Stimulated activated CD8-positive, alpha-beta memory T cell treated with anti-CD3 and anti-CD28 coated beads, Interleukin-15, amount 100 ng/mL, for 1 hour (primary cell): ENCODE measurements at regions not wholly inside any gene's neighbourhood (a gene's known extent, or its start where the extent isn't known, plus 50 kb on each side); places are given as distances from the start of the nearest gene placed in this dataset.

Experiments
- DNase-seq: peaks from one replicate; pipeline ENCODE4 v3.0.0-alpha.2; 2020; ENCODE audit warnings: low read depth

DNA sequence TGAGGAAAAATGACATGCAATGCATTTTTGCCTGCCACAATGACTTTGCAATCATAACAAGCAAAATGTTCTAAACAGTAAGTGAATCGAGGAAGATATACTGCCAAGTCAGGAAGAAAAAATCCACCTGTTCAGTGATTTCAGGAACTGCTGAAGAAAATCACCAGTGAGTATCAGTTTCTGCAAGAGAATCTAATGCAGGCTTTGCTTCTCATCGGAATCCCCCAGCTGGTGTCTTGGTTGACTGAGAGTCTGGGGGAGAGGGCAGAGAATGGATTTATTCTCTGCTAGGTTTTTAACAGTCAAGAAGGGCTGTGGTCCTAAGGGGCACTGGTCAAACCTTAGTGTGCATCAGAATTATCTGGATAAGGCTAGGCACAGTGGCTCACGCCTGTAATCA is 363.4 kb downstream of the CDH26 start:
- DNase-seq: no peak

DNA sequence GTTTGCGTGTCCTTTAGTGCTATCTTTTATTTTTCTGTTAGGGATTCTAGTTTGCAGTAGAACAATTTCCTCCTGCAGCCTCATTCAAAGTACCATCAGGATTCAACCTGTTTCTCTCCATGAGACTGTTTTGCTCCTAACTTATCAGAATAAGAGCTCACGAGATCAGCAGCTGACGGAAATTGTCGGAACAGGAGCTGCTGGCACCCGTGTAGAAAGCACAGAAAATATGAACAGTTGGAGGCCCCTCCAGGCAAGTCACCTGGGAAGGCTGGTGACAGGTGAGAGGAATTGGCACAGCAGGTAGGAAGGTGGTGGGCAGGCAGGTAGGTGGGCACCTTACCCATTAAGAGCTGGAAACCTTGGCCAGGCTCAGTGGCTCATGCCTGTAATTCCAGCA is 368.6 kb downstream of the CDH26 start:
- DNase-seq: no peak

DNA sequence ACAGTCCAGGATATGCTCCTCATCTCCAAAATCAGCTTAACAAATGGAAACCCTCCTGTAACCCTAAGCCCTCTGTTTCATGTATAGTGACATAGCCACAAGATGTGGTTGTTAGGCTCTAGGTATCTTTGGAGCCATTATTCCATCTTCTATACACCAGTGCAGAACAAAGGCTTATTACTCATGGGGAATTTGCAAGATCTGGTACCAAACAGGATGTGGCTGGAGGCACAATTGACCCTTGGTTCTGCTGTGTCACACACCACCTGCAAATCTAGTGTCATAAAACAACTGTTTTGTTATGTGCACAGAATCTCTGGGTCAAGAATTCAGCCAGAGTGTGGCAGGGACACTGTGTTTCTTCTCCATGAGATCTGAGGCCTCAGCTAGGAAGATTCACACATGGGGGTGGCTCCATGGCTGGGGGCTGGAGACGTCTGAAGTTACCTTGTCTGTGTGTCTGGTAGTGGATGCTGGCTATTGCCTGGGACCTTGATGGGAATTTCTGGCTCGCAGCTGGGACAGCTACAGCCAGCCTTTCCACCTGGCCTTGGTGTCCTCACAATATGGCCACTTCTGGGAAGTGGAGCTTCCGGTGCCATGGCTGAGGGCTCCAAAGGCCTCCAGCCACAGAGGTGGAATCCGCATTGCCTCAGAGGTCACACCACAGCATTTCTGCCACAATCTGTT is 369.9 kb downstream of the CDH26 start:
- no peak for DNase-seq

DNA sequence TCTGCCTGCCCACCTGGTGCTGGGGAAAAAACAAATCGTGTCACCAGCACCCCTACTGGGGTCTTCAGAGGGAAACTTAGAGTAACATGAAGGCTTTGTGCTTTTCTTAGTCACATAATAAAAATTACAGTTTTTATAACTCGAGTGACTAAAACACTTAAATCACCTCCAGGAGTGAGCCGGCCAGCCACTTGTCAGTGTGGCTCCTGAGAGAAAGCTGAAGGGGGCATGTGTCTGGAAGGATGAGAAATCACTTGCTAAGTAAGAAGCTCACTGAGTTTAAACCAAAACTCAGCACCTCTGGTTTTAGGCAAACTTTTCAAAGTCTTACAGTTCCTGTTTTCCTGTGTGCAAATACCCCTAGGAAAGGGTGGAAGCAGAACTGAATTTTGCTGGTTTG is 372.2 kb downstream of the CDH26 start:
- no peak for DNase-seq

DNA sequence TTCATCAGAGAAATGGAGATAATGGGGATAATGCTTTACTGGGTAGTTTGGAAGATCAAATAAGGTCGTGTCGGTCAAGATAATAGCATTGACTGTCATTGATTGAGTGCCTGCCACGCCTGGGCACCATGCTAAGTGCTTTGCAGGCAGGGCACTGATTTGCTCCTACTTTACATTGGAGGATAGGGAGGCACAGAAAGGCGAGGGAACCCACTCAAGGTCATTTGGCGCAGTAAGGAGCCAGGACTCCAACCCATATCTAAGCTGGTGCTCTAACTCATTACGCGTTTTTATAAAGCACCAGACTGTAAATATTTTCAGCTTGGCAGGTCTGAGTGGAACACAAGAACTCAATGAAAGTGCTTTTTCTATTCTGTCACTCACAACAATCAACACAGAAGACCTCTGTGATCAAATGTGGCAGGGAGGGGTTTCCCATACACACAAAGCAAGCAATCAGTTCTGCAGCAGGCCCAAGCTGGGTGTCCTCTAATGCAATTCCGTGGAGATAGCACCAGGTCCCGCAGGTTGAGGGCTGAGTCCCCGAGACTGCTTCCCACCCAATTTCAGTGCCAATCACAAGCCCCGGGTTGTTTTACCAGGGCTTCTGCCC is 373.6 kb downstream of the CDH26 start:
- no peak for DNase-seq

DNA sequence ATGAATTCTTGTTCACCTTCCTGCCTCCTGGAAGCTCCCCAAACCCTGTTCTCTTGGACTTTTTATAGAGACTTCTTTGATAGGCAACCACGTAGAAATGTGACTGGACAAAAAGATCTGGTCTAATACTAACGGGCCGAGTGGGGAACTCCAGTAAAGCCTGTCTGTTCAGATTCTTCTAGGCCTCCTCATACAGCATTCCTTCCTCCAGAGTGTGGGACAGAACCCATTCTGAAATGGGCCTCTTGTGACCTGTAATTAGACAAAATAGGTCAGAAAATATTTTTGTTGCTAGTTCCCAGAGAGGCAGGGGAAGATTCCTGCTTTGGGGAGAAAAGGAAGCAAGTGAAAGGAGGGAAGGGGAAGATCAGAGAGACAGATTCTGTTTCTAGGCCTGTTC is 374.3 kb downstream of the CDH26 start:
- no peak for DNase-seq

DNA sequence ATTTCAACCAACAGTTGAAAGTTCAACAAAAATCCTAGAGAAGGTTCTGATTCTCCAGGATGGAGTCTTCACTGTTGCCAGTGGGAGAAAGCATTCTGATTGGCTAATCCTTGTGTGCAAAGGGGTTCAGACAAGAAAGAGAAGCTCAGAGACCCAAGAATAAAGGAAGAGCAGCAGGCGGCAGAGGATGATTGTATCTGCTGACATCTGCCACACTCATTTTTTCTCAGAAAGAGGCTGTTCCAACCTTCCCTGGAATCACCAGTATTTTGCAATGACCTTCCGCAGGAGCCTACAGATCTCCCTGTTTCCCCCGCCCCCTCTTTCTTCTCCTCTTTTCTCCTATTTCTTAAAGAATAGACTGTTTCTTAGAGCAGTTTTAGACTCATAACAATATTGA is 376.7 kb downstream of the CDH26 start:
- no peak for DNase-seq

DNA sequence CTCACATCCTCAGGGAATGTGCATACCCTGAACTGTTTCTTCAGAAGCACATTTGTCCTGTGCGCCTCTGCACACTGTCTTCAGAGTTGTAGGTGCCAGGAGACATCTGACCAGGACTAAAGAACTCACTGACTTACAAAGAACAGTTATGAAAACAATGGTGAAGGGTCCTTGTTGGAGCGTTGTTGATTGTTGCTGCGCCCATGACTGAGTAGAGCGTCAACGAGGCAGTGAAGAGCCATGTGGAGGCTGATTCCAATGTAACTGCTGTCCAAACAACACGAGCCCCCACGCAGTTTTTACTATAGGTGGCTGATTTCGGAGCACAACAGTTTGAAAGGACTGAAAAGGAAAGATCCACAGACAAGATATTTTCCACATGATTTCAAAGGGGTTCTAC is 380.3 kb downstream of the CDH26 start:
- DNase-seq: no peak

DNA sequence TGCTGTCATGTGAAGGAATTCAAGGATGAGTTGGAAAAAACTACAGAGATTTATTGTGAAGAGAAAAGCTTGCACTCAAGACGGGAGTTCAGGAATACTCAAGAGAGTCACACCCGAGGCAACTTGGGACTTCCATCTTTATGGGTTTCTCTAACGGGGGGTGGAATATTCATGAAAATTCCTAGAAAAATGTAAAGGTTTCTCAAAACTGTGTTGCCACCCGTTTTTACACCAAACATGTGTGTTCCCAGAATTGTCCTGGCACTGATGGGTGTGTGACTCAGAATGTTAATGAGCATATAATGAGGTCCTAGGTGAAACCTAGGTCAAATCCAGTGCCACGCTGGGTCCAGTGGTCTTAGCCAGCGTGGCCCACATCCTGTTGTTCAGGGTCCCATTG is 381.5 kb downstream of the CDH26 start:
- no peak for DNase-seq

DNA sequence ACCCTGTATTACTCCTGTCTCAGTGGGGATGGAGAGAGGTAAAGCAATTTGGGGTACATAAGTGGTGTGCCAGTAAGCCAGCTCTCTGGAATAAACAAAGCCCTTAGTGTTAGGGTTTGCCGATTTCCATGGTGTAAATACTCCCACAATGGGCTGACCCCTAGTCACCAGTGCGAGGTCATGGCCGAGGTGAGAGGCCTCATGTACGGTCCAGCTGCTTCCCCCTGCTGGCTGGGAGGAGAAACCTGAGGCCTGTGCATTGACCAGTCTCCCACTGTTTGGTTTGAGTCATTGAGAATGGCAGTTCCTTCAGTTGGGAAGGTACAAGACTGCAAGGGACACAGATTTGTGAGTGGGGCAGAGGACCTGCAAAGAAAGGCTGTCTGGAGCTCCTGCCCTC is 382.0 kb downstream of the CDH26 start:
- no peak for DNase-seq

DNA sequence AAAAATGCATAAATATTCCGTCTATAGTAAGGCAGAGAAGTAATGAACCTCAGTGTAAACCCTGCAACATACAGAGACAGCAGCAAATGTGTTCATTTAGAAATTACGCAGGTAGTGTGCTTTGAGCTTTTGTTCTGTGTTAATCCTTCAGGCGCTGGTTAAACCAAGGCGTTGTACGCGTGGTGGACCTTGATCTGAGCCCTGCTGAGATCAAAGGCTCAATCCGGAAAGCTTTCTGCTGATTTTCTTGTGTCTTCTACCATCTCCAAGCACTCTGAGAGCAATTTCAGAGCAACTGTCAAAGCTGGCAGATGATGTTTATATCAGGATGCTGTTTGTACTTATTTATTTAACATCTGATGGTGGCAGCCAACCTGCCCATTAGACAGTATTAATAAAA is 382.8 kb downstream of the CDH26 start:
- DNase-seq: no peak

DNA sequence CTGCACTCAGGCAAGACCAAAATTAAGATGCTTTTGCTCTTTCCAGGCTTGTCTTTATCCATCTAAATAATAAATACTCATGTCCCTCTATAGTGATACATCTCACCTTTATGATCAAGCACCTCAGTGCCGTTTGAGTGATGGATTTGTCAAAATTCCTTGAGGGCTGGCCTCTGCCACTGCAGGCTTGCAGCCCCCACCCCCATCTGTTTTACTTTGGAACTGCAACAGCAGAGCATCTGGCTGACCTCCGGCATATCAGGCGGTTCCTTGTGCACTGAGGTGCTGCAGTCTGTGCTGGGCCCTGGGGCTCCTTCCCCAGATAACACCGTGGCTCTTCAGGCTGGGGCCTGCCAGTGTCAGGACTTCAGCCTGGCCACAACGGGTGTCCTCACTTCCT is 386.9 kb downstream of the CDH26 start:
- DNase-seq: no peak

DNA sequence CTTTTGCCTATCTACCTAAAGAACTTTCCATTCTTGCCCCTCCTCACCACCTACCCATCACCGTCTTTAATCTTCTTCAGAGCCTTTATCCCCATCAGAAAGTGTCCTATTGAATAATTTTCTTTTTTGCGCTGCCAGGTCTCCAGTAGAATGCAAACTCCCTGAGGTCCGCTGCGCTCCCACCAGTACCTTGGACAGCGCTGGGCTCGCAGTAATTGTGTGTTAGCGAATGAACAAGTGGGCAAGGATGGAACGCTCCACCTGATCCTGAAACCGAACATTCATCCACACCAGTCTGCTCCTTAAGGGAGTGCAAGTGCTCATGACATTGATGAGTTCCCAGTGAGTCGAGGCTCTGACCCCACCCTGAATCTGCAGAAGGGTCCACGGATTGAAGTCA is 391.2 kb downstream of the CDH26 start:
- no peak for DNase-seq

DNA sequence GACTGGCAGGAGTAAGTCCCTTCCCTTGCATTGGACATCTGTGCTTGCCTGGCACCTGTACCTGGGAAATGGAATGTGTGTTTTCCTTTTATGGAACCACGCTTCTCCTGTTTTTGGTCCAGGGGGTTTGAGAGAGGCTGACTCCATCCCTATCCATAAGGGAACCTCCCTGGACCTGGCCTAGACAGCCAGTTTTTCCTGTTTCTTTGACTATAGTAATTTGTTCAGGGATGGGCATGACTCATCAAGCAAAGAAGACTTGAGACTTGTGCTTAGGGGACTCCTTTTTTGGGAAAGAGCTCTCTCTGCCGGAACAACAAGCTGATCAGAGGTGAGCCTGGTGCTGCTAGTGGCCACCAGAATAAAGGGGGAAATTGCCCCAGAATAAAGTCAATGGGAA is 393.8 kb downstream of the CDH26 start:
- no peak for DNase-seq

DNA sequence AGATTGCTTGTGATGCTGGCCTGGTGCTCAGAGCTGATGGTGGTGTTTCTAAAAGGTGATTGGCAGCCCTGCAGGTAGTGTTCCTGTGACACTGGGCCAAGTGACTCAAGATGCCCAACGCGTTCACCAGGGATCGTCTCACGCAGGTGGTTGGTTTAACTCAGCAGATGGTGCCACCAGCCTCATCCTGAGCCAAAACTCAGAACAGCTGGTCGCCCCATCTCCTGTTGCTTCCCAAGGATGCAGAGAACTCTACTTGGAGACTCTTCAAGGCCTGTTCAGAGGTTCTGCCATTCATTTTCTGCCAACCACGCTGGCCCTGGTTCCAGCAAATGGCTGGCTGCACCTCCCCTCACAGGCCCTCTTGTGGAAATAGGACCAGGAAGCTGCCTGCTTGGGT is 394.4 kb downstream of the CDH26 start:
- no peak for DNase-seq

DNA sequence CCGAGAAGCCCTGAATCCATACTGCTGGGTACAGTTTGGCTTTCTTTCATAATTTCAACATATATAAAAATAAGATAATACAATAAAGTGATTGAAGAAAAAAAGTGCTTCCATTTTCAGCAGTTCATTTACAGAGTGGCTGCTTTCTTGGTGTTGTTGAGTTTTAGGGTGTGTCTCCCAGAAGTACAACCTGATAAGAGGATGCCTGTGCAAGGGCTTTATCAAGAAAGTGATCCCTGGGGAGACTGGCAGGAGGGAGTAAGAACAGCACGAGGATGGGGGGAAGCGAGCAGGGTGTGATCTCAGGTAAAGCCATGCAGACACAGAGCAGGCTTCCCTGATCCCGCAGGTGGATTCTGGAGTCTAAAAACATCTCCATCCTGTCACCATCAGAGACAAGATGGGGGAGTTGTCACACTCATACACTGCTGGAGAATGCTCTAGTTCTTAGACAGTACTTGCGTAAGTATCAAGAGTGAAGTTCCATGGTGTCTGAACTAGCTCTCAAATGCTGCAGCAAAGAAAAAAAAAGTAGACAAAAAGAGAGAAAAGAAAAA is 395.9 kb downstream of the CDH26 start:
- no peak for DNase-seq

DNA sequence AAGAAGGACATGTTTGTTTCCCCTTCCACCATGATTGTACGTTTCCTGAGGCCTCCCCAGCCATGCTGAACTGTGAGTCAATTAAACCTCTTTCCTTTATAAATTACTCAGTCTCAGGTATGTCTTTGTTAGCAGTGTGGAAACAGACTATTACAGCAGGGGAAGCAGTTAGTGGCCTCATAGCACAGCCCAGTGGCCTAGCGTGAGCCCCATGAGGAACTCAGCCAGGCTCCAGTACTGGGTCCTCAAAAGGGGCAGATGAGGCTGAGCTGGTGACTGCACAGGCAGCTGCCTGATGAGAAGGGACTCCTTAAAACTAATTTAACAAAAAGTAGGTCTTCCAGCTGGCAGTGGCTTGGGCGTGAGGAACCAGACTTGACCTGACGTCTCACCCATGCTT is 399.9 kb downstream of the CDH26 start:
- no peak for DNase-seq

DNA sequence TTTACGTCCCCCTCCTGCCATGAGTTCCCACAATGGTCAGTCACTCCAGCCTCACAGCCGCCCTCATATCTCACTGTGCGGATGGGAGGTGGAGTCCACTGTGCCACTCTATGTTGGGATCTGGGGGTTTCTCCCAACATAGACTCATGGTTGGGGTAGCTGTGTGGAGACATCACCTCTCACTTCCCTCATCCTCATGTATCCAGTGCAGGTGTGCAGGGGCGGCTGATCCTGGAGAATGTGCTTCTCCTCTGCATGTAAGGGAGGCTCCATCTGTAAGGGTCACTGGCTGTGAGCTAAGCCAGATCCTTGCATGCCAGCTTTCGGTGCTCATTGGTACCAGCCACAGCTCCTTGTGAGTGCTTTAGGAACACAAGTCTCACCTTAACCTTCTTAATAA is 400.8 kb downstream of the CDH26 start:
- DNase-seq: no peak

DNA sequence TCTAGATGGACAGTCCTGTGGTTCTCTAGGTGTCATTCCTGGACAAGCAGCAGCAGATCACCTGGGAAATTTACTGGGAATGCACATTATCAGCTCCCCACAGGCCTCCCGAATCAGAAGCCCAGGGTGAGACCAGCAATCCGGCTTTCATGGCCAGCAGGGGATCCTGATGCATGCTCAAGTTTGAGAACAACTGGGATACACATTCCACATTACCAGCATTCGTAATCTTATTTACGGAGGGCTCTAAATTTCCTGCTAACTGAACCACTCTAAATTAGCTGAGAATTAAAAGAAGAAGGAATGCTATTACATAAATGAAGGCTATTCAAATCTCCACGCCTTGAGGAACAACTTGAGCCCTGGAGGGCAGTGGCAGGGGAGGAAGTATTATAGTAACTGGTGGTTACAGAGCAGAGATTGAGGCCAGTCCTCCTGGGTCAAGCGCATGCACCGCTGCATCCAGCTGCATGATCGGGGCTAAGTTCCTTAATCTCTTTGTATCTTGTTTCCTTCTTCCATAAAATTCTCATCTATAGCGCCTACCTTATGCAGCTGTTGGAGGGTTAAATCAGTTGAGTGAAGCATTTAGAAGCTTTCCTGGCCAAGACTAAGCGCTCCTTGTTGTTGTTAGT is 403.7 kb downstream of the CDH26 start:
- DNase-seq: no peak

DNA sequence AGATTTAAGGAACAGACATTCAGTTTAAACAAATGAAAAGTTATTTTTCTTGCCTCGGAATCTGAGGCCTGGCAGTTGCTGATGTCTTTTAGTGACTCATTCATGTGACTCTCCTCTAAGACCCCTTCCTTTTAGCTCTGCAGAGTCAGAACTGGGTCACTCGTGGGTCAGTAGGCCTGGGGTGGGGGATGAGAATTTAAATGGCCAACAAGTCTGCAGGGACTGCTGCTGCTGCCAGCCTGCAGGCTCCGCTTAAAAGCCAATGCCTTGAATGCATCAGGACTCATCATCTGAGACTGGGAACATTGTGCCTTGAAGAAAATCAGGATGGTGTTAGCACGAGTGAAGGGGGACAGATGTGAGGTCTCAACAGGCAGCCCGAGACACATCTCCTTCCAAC is 404.3 kb downstream of the CDH26 start:
- DNase-seq: no peak

DNA sequence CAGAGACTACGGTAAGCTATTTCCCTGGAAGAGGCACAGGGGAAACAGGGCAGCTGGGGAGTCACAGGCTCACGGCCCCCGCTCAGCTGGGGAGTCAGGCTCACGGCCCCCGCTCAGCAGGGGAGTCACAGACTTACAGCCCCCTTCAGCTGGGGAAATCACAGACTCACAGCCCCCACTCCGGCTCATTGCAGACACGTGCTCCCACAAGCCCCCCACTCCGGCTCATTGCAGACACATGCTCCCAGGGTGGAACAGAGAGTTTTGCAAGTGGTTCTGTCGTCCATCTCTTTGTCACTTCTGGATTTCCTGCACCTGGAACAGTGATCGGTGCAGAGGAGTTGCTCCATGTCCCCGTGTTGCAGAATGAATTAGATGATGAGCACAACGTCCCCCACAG is 405.5 kb downstream of the CDH26 start:
- no peak for DNase-seq

DNA sequence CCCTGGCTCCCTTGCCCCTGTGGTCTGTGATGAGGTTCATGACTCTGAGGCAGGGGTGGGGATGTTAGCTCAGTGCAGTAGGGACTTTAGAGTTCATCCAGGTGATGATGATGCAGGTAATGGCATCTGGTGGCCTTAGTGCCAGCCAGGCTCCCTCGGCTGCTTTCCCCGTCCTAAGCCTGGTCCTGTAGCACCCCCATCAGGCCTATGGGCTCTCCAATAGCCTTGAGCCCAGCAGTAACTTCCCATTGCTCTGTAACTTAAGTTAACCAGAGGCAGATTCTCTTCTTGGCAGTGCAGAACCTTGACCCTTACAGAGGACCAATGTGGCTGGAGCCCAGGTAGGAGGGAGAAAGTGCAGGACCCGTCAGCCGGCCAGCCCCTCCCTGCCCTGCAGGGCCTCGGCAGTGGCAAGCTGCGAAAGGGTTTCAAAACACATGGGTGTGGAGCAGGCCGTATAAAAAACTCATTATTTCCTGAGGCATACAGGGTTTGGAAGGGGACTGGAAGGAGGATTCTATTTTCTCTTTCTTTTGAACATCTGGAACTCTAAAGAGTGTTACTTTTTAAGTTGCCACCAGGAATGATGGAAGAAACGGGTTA is 406.9 kb downstream of the CDH26 start:
- no peak for DNase-seq

DNA sequence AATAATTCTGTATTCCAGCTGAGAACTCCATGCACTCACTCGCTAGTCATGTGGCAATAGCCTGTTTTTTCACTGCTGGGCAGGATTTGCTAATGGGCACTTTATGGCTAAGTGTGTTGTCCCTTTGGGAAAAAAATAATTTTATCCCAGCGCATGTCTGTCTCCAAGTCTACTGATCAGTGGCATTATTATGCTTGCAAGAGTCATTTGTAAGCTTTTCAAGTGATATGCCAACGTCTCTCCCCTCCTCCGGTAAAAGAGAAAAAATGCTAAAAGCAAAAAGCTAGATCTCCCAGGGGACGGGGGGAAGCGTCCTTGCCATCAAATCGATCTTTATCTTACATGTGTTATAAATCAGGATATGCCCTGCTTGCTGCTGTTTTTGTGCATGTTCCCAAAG is 407.7 kb downstream of the CDH26 start:
- DNase-seq: no peak
